ENCODE measurements at regions not wholly inside any gene's neighbourhood (a gene's known extent, or its start where the extent isn't known, plus 50 kb on each side); places are given as distances from the start of the nearest gene placed in this dataset.
"Not testable (repeated sequence)": the region's sequence is repeated elsewhere in the genome, so short reads cannot be mapped to it uniquely, and the experiment has no call there.

DNA sequence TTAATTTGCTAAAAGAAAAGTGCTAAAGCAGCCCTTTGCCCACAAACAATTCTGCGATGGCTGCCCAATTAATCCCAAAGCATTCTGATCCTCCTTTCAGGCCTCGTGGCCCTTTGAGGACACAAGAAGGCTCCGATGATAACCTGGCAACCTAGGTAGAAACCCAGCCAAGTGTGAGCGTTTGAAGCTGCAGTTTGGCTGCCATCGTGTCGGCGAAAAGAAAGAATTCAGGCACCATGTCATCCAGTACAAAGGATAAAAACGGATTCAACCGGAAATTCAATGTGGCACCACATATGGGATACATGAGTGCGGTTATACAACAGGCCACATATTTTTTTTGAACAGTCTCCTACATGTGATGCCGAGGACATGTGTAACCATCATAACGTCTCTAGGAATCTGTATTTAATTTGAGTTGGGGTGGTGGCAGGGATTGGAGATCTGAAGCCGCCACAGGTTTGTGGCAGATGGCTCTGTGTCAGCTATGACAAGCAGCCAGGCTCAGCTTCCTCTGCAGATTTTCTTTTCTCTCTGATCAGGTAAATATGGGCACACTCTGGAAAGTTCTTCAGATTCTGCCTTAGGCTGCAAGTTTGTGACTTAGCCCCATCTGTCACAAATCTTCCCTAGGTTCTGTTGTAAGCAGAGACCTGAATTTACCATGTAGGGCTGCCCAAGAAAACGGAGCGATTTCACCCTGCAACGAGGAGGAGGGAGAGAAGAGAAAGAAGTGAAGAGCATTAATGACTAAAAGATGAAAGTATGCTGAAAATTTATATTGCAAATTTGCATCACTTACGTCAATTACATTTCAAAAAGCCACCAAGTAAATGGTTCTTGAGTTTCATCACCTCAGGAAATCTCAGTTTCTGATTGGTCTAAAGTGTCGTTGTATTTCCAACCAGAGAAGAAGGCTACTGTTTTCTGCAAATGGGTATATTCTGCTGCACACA lies 573.2 kb downstream of the ZEB2 start:
- peak; percentile 19 to 93 for DNase-seq

DNA sequence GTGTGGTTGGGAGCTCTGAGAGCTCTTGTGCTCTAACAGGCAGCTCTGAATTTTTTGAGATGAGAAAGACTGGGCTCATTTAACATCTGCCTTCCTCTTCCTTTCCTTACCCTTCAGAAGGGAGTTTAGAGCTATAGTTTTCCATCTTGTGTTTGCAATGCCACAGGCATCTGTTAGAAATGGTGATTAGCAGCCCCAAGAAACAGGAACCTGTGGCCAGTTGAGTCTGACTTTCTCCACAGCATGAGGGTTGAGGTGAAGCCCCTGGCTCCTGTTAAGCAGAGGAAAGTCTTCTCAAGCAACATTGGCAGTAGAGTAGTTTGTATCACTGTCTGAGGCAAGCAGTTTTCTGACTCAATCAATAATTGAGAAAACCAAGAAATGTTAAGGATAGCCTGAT lies 577.4 kb downstream of the ZEB2 start:
- DNase-seq, result peak; percentile 95 to 96

DNA sequence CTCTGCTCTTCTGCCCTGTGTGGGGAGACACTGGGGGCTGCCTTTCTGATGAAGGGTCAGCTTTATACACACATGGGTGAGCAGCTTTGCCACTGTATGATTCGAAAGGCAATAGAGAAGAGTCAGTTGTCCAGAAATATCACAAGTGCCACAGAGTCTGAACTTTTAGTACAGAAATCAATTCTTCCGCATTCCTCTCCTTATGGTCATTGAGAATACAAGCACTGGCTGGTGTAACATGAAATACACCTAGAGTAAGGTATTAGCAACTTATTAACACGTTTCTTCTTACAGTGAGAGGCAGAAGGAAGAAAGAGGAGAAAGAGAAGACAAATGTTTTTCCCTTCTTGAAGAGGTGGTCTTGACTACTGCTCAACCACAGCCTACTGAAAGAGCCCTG lies 579.2 kb downstream of the ZEB2 start:
- no peak for DNase-seq

DNA sequence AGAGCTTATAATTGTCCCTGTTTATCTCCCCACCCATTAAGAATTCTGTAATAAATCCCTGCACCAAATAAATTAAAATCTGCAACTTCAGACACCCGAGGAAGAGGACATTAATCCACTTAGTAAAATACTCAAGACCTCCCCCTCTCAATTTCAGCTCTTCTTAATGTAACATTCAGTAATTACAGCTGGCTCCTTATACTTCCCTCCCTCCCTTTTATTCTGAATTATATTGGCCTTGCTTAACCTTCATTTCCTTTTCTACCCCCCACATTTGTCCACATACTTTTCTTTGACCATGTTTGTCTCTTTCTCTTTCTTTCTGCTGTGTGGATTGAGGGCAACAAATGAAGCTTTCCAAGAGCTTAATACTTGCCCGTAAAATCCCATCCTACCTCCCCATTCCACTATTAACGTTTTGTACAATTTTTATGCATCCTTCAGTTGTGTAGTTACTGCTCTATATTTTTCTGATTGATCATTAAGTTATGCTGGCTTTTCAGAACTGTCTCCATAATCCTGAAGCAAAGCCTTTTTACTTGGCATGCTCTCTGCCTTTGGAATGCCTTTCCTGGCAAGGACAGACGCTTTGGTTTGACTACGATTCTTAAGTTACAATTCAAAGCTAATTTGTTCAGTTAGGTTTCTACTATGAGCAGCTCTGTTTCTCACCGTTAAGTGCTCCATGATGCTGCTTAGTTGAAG lies 580.1 kb downstream of the ZEB2 start:
- DNase-seq, result no peak

DNA sequence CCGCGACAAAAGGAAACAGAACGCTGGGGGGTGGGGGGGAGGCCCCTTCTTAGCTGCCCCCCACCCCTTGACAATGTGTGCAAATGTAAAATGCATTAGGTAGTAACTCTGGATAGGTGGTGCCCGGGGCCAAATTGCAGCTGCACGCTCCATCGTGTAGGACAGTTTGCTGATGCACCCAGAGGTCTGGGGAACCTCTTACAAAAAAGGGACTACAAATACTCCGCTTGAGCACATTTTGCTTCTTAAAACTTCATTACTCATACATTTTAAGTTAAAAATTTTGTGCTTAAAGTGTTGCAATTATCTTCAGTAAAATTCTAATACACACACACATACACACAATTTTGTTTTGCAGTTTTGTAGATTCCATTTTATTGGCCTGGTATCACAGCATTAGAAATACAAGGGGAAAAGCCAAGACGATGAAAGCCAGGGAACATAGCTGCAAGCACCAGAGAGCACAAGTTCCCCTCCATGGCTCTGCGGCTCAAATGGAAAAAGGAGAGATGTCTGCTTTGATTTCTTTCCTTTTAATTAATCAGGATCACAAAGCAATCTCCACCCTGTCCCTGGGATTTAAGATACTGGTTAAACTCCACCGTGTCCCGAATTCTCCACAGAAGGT lies 582.1 kb downstream of the ZEB2 start:
- DNase-seq, result peak; percentile 22 to 35

DNA sequence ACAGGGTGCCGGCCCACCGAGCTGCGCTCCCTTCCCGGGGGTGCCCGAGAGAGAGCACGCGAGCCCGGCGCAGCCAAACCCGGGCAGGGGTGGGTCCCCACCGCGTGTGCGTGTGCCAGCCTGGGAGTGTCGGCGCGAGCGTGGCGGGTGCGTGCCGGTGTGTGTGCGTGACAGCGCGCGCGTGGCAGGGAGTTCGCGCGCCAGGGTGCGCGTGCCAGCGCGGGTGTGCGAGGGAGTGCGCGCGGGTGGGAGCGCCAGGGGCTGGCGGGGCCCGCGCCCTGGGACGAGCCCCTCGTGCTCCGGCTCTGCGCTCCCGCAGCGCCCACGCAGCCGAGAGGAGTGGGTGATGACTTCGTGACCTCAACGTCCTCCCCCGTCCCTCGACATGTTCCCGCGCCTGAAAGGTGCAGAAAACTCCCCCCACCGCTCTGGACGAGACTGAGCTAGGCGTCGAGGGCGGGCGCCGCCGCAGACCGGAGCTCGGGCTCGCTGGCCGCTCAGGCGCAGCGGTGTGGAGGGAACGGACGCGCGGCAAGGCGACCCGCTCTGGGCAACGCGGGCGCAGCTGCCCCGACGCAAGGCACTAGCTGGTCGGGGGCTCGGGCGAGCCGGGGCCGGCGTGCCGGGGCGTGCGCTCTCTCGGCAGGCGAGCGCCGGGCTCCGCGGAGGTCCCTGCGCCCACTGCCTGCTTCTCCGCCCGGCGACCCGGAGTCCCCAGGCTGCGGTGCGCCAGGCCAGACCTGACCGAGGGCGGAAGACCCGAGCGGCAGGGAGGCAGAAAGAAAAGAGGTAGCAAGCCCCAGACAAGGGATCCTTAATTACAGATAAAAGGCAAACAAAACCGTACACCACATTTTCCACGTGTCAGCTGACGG lies 582.8 kb downstream of the ZEB2 start:
- DNase-seq, result peak; percentile 20 to 22

DNA sequence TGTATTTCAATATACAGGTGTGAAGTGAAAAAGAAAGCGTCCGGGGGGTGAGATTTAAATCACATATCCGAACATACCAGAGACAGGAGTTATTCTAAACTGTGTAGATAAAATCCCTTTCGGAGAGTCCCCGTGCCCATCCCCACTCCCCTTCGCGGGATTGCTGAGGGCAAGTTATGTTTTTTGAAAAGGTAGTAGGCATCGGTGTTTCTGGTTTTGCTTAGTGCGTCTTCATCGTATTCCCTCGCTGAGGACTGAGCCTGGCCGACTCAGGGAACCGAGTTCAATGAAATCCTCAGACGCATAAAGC lies 583.4 kb downstream of the ZEB2 start:
- DNase-seq, result no peak

DNA sequence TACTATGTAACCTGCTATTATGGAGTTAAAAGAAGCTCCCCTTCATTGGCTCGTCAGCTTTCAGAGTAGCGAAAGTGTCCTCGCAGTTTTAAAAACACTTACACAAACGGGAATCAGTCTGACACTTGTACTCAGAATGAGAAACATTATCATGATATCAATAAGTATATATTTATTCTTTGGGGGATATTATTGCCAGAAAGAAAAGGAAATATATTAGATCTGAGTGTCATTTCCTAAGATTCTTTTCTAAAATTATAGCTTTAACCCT lies 584.5 kb downstream of the ZEB2 start:
- DNase-seq, result no peak

DNA sequence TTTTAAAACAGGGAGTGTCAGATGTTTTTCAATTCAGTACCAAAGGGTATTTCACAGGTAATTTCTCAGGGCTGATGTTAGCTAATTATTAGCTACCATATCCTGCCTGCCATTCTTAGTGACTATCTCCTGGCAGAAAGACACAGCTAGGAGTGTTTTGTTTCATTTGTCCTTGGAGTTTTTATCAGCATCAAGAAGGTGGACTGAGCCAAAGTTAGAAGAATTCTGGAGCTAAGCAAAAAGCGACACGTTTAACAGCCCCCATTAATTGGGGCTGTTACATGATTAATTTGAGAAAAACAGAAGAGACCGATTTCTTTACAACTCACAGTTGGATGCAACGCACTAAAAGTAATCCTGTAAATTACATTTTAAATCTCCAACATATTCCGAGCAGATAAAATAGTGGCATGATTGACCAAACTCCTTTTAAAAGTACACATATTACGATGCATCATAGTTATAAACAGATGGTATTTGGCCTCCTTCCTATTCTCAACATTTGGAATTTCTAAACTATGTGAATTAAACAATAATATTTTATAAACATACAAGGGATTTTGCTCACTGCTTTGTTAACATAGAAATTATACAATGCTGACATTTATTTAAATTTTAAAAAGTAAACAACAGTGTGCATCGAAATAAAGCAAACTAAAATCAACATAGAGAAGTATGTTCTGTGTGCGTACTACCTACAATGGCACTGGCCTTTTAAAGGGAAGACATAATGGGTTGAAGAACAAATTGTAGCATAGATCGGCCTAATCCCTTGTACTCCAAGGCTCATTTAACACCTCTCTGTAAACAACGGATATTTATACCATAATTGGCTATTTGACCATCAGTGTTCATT lies 585.1 kb downstream of the ZEB2 start:
- no peak for DNase-seq

DNA sequence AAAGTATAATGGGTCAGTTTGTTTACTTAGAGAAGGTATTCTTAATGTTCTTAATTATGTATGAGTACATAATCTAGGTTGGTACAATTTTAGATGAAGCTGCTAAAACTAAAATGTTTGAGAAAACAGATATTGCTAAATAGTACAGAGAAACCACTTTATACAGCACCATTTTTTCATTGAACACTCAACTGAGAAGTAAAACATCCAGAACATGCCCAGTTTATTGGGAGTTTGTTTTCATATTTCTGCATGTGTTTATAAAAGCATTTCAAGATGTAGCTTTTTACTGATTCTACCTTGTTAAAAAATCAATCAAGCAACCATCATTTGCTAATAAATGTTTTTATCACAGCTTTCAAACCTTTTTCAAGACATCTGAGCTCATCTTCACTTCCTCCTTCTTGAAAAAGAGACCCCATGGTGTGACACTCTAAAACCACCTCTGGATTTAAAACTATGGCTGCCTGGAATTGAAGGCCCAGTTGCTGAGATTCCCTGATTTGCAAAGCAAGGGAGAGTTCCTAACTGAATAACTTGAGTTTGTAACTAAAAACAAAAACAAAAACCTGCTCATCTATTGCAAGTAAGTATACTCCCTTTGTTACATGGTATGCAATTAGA lies 585.9 kb downstream of the ZEB2 start:
- no peak for DNase-seq

DNA sequence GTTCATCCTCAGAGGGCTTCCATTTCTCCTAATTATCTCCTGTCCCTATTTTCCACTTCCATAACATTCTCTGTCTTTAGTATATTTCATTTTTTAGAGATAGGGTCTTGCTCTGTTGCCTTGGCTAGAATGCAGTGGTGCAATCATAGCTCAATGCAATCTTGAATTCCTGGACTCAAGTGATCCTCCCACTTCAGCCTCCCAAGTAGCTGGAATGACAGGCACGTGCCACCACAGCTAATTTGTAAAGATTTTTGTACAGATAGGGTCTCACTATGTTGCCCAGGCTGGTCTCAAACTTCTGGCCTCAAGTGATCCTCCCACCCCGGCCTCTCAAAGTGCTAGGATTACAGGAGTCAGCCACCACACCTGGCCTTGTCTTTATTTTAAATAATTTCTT lies 589.0 kb downstream of the ZEB2 start:
- DNase-seq, result no peak

DNA sequence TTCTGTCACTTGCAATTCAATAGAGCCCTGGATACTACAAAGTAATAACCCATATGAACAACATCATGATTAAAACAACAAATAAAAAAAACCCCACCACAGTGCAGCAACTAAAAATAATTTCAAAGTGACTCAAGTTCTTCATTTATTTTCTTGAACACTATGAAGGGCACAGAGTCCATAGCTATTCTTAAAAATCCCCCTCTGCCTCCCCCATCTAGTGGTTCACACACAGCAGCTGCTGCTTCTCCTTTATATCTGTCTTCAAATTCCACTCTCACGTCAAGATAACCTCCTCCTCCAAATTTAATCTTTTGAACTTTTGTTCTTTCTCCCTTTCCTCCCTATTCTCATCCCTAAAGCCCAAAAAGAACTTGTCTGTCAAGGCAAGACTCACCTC lies 591.3 kb downstream of the ZEB2 start:
- DNase-seq, result peak in 1 of 2 experiments; percentile 20

DNA sequence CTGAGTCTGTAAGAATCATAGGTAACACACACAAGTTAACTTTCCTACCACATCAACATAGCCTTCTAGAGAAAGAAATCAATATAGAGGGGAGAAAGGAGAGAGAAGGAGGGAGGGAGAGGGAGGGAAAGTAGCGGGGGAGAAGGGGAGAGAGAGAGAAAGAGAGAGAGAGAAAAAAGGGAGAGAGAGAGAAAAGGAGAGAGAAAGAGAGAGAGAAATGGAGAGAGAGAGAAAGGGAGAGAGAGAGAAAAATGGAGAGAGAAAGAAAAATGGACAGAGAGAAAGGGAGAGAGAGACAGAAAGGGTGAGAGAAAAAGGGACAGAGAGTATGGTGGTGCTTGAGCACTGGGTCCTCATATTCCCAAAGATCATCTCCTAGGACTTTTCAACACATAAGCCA lies 591.7 kb downstream of the ZEB2 start:
- DNase-seq, result no peak

DNA sequence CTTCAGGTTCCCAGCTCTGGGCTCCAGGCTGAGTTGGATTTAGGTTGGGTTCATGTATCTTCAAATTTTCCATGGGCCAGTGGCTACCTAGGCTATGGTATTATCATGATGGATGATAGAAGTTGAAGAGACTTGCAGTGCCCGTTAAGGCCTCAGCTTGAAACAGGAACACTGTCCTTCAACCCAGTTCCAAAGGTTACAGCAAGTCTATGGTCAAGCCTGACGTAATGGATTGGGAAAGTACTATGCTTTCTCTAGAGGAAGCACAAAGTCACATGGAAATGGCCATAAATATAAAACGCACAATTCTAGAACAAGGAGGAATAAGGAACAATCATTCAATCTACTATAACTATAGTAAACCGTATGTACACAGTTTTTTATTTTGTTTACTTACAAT lies 593.2 kb downstream of the ZEB2 start:
- DNase-seq, result no peak

DNA sequence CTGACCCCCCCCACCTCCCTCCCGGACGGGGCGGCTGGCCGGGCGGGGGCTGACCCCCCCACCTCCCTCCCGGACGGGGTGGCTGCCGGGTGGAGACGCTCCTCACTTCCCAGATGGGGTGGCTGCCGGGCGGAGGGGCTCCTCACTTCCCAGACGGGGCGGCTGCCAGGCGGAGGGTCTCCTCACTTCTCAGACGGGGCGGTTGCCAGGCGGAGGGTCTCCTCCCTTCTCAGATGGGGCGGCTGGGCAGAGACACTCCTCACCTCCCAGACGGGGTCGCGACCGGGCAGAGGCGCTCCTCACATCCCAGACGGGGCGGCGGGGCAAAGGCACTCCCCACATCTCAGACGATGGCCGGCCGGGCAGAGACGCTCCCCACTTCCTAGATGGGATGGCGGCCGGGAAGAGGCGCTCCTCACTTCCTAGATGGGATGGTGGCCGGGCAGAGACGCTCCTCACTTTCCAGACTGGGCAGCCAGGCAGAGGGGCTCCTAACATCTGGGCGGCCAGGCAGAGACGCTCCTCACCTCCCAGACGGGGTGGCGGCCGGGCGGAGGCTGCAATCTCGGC lies 597.6 kb downstream of the ZEB2 start:
- DNase-seq, result not testable (repeated sequence)

DNA sequence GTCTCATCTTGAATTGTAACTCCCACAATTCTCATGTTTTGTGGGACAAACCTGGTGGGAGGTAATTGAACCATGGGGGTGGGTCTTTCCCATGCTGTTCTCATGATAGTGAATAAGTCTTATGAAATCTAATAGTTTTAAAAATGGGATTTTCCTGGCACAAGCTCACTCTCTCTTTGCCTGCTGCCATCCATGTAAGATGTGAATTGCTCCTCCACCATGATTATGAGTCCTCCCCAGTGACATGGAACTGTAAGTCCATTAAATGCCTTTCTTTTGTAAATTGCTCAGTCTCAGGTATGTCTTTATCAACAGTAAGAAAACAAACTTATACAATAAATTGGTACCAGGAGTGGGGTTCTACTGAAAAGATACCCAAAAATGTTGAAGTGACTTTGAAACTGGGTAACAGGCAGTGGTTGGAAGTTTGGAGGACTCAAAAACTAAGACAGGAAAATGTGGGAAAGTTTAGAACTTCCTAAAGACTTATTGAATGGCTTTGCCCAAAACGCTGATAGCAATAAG lies 601.4 kb downstream of the ZEB2 start:
- no peak for DNase-seq

DNA sequence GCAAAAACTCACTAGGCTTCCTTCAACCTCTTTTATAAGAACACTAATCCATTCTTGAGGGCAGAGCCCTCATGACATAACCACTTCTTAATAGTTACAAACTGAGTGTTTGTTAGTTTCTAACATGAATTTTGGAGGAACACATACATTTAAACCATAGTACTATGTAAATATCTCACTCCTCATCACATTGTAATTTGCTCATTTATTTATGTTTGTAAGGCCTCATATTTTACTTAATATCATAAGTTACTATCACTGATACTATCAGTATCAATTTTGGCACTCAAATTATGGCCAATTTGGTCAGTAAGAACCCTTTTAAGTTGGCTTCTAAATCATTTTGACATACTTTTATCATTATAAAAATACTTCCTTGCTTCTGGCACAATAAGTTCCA lies 603.1 kb downstream of the ZEB2 start:
- no peak for DNase-seq

DNA sequence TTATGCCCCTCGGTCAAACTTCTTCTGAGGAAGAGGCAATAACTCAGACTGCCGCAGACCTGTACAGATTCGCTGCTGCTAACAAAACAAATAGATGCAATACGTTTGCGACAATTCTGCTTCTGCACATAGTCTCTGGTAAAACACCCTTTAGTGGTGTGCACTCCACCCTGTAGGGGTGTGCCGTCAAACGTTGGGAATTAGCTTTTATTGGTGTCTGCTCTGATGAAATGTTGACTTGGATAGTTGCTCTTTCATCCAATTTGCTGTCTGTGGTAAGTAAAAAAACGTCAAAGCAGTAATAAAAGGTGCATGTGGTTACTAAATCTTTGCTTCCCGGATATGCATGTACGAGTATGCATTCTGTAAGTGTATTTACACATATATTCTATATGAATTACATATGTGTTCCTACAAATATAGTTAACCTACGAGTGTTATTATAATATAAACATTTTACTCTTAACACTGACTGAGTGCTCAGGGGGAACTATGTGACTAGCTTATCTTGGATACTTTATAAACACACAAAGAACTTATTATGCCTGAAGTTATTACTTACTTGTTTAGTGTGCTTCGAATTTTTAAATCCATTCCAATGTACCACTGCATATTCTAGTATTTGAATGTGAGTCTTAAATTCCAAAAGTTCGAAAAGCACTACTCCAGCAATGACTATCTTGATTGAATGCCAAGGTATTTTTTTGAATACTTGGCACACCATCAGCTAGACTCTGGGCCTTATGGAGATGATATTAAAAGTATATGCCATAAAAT lies 610.2 kb downstream of the ZEB2 start:
- DNase-seq, result no peak

DNA sequence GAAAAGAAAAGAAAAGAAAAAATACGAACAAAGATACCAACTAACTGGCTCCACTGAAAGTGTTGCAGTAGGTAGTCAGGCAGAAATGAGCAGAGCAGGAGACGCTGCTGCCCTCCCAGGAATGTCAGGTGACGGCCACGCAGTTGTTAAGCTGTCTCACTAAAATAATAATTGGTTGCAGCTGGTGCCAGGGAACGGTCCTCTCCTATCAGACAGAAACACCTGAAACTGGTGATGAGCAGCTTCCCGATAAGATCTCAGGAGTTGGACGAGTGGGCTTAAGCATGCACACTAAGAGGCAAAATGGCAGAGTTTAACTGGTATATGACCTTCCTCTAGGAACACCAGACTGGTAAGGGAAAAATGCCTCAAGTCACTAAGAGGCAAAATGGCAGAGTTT lies 611.1 kb downstream of the ZEB2 start:
- no peak for DNase-seq

DNA sequence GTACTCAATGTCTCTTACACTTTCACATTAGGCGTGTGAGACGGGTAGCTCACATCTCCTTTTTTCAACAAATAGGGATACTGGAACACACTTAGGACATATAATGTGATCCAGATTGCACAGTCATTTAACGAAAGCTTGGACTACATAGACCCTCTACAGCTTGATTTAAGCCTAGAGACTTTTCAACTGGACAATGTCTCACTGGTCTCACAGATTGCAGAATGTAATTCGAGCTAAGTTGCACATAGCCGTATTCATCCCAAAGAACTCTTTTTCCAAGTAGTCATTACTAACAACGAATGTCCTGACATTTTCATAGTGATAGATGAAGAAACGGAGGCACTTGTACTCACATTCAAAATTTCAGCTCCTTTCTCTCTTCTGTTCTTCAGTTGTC lies 612.1 kb downstream of the ZEB2 start:
- DNase-seq, result no peak
